AG08395 (cell line): ENCODE measurements at regions not wholly inside any gene's neighbourhood (a gene's known extent, or its start where the extent isn't known, plus 50 kb on each side); places are given as distances from the start of the nearest gene placed in this dataset.
A peak's percentile ranks its signal among the peaks of the same experiment; 100 is the strongest.

Source experiments
- DNase-seq: peaks from one replicate; pipeline ENCODE4 v3.0.0; 2012; ENCODE audit warnings: mixed read lengths, low spot score

GRCh38 chr11:17157761-17158160 lies 50.0 kb downstream of the PIK3C2A start:
- no peak for DNase-seq

- no peak for DNase-seq
Observed at GRCh38 chr11:17156283-17156682, 51.5 kb downstream of the PIK3C2A start.

DNA sequence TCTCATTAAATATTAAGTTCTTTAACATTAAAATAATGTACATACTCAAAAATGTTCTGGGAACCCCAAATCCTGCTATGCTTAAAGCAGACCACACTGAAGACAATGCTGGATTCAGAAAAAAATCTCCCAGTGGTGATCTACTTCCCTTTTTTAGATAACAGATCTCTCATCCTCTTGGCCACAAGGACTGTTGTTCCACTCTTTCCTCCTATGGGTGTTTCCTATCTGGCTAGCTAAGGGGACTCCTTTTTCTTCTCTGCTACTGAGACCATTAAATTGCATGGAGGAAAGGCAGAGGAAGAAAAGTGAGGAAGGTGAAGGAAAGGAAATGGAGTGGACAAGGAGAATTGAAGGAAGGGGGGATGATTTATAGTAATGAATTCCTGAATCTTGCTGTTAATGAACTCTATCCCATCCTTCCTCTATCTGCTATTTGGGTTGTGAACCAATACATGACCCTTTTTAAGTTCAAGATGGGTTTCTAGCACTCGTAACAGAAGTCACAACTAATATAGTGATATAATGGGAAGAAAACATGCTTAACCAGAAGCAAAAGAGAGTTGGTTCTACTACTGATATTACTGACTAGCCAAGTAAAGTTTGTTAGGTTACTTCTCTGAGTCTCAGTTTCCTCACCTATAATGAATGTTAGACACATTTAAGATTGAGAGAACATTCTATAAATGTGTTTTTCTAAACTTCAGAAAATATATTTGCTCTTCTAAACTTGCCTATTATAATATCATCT lies 53.2 kb downstream of the PIK3C2A start:
- no peak for DNase-seq

- DNase-seq: no peak
Observed at GRCh38 chr11:17153757-17154156, 54.0 kb downstream of the PIK3C2A start.

DNA sequence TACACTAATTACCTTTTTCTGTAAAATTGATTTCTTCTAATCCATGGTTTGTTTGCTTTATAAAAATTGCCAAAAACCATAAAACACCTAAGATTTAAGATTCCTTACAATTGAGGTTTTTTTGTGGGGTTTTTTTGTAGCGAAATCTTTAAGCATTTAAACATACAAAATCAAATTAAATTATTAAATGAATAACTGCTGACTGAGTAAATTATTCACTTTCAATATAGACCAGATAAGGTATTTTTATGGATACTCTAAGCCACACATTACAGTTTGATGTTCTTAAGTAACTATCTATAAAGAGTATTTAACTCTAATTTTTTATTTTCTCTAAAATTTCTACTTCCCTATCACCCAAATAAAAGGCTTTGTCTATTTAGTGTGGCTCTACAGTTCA lies 55.5 kb downstream of the PIK3C2A start:
- DNase-seq: no peak

DNA sequence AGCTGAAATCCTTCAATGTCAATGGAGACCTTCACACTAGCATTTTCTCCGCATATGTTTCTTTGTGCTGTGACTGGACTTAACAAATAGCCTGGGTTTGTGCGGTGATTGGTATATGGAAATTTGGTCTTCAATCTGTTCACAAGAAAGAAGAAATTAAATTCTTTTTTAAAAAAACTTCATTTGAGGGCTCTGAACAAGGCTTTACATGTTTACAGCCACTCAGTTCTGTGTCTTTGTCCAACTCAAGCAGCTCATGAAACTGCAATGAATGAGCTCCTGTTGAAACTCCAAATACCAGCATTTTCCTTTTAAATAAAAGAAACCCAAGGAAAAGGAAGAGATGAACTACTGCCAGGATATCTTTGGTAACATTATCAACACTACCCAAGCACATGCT lies 57.3 kb downstream of the PIK3C2A start:
- no peak for DNase-seq

- no peak for DNase-seq
Observed at GRCh38 chr11:17148536-17148935, 59.2 kb downstream of the PIK3C2A start.

- peak; percentile 13 for DNase-seq
Observed at GRCh38 chr11:17145972-17146371, 61.8 kb downstream of the PIK3C2A start.

DNA sequence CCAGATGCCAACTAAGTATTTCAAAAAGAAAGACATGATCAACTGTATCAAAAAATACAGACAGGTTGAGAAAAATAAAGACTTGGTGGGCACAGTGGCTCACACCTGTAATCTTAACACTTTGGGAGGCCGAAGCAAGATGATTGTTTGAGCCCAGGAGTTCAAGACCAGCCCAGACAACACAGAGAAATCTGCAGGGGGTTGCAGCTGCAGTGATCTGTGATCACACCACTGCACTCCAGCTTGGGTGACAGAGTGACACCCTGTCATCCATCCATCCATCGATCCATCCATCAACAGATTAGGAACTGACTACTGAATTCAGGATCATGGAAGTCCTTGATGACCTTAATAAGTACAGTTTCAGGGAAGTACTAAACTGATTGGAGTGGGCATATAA lies 65.0 kb upstream of the RPS13 start:
- no peak for DNase-seq

GRCh38 chr11:17141156-17141555 lies 63.7 kb upstream of the RPS13 start:
- no peak for DNase-seq

GRCh38 chr11:17138562-17138961 lies 61.1 kb upstream of the RPS13 start:
- no peak for DNase-seq

GRCh38 chr11:17135916-17136683 lies 58.6 kb upstream of the RPS13 start:
- no peak for DNase-seq

DNA sequence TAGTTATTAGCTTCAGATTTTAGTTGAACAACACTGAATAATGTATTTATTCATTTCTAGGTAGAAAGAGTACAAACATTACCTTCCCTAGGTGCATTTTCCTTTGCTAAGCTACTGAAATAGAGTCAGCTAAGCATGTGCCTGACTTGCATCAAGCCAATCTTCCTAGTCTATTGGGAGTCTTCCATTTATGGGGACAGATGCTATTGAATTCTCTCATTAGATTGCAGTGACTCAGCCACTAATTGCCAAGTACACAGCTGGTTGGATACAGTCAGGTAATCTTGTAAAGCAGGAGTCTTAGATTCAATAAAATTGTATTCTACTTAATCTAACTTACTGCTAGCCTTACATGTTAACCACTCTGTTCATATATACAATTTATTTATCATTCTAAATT lies 55.2 kb upstream of the RPS13 start:
- DNase-seq: no peak

GRCh38 chr11:17129003-17129402 lies 51.5 kb upstream of the RPS13 start:
- DNase-seq: no peak
